GM18520 (cell line): ENCODE measurements at regions not wholly inside any gene's neighbourhood (a gene's known extent, or its start where the extent isn't known, plus 50 kb on each side); places are given as distances from the start of the nearest gene placed in this dataset.
"Not testable (repeated sequence)": the region's sequence is repeated elsewhere in the genome, so short reads cannot be mapped to it uniquely, and the experiment has no call there.

Source experiments
- ATAC-seq: cut with Tn5 transposase; IDR thresholded peaks from one replicate; pipeline ENCODE4 v1.9.1; 2021; ENCODE audit not compliant: unreplicated experiment

GRCh38 chr20:22732751-22733150 lies 148.4 kb upstream of the FOXA2 start:
- no peak for ATAC-seq

DNA sequence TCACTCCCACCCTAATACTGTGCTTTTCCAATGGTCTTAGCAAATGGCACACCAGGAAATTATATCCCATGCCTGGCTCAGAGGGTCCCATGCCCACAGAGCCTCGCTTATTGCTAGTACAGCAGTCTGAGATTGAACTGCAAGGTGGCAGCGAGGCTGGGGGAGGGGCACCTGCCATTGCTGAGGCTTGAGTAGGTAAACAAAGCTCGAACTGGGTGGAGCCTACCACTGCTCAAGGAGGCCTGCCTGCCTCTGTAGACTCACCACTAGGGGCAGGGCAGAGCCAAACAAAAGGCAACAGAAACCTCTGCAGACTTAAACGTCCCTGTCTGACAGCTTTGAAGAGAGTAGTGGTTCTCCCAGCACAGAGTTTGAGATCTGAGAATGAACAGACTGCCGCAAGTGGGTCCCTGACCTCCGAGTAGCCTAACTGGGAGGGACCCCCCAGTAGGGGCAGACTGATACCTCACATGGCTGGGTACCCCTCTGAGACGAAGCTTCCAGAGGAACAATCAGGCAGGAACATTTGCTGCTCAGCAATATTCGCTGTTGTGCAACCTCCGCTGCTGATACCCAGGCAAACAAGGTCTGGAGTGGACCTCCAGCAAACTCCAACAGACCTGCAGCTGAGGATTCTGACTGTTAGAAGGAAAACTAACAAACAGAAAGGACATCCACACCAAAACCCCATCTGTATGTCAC lies 150.7 kb upstream of the FOXA2 start:
- not testable (repeated sequence) for ATAC-seq

GRCh38 chr20:22740829-22741228 lies 156.5 kb upstream of the FOXA2 start:
- ATAC-seq = no peak

DNA sequence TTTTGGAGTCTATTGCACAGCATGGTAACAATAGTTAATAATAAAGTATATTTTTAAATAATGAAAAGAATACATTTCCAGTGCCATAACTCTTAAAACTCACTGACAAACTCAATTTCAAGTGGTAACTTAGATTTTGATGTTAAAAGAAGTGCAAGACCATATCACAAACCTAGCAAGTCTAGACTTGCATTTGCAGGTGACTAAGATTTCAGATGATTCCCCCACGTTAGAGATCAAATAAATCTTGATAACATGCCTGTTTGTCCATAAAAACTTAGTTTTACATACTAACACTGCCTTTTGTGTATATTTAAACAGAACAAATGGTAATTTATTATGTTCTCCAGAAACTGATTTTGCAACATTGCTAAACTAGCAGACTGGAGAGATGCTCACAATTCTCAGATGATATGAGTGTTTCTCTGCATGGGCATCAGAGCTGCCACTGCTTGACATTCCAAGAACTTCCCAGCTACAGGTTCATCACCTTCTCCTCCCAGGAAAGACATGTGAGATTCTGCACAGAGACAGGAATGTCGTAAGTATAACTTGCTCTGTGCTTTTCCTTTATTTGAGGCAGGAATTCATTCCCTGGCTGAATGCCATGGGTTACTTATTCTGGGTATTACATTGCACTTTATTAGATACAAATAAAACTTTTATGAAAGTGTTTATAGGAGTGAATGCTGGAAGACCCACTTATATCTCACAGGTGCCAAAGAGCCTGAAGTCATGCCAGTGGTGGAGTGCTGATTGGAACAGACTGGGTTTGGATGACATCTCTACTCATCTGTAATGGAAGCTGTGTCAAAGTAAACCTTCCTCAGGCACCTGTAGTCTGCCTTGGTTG lies 160.2 kb upstream of the FOXA2 start:
- ATAC-seq = no peak

- ATAC-seq = no peak
Measured at GRCh38 chr20:22745194-22745500, 160.8 kb upstream of the FOXA2 start.

DNA sequence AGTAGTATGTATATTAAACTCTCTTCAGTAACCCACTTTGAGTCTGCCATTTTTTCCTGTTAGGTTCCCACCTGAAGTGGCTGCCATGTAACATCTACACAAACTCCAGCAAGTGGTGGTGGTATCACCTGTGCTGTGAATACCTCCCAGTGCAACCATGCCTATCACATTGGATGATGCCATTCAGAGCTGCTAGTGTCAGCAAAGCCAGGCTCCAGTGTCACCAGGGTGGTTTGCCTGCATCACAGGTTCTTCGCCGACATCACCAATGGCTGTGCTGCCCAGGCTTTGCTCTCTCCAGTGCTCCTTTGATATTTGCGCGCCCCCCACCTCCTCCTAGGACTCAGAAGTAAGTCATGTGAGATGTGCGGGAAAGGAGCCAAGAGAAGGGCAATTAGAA lies 162.6 kb upstream of the FOXA2 start:
- no peak for ATAC-seq

DNA sequence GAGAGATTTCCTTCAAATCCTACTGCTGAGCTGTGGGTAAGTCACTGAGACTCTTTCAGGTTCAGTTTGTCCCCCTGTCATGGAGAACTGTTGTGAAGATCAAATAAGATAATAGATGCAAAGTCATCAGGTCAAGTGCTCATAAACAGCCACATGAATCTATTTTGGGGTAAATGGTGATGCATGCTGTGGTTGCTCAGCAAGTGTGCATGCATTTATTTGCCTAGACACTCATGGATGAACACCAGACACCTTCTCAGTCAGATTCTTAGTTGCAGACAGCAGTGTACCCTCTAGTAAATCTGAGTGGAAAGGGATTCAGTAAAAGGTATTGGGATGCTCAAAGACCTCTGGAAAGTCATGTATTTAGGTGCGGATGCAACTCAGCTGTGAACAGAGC lies 168.0 kb upstream of the FOXA2 start:
- peak; percentile 41 for ATAC-seq

DNA sequence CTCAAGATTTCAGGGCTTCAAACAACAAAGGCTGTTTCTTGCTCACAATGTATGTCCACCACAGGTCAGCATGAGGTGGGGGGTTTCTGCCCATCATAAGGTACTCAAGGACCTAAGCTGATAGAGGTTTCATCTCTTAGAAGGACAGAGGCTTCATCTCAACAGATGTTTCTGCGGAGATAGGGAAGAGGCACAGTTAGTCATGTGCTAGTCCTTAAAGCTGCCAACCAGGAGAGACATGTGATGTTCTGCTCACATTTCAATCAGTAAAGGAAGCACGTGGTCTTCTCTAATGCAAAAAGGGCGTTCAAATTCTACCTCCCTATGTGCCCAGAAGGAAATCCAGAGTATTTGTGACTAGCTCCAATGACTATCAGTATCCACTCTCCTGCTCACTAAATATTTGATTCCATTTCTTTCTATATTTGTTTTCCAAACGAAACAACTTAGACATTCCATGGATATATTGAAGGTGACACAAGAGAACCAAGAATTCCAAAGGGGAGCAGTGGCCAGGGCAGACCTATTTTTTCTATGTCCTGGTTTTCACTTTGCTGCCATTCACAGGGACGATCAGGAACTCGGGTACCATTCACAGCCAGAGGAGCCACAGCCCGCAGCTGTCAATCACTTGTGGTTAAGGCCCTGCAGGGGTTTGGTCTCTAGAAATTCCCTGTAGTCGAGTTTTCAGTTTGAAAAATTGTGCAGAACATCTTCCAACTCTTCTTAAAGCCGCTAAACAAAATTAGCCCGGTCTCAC lies 173.2 kb upstream of the FOXA2 start:
- ATAC-seq = no peak

- ATAC-seq = no peak
Measured at GRCh38 chr20:22758815-22759214, 174.4 kb upstream of the FOXA2 start.

DNA sequence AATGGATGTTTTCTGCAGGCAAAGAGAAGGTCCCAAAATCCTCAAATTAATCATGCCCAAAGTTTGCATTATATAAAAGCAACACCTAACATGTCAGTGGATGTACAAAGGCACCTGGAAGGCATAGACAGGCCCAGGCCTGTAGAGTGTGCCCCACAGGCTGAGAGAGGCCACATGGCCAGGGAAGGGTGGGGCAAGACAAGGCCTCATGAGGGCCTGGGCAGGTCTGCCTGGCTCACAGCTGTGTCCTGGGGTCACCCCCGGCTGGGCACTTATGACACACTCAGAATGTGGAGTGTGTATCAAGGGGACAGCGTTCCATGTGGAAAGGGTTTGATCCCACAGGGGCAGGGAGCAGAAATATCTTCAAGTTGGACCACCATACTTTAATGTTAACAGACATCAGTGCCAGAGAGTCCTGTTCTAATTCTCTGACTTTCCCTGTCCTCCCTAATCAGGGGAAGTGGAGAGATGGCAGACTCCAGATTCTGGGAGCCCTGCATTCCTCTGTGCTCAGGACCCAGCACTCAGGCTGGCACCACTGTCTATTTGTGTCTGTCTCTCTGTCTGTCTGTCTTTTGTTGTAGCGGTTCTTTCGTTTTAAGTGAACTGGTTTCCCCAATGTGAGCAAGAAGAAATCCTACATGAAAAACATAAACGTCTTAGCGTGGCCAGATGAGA lies 178.3 kb upstream of the FOXA2 start:
- no peak for ATAC-seq

GRCh38 chr20:22763257-22763906 lies 179.0 kb upstream of the FOXA2 start:
- no peak for ATAC-seq

DNA sequence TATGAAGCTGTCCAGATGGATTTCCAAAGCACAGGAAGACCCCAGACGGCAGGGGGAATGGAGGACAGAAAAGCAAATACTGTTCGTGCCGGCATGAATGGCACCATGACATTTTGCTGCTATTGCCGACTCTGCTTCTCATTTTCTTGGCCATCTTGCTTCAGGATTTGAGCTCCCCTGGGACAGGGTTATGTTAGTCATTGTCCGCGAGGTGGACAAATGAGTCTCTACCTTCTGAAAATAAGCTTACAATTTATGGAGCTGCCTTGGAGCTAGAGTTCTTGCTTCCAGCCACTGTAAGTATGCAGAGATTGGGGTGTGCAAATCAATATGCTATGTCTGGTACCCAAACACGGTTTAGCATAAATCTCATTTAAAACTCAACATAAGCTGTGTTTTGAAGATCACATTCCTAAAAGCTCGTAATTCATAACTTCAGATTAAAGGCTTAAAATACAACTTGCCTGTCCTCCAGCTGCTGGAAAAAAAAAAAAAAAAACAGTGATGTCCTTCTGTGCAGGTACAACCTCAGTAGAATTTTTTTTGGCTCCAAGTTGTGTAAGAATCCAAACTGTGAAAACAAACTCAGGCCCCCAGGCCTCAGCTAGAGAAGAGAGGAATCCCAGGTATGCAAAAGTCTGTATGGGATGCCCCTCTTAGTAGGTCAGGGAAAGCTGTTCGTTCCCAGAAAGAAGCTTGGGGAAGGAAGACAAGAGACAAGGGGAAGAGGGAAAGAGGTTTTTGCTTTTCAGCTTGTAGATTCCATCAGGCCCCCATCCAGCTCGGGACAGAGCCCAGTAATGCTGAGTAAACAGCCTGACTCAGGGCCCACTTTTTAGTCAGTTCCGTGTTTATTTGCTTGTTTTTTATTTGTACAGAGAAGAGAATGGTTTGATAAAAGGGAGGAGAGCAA lies 184.2 kb upstream of the FOXA2 start:
- no peak for ATAC-seq

DNA sequence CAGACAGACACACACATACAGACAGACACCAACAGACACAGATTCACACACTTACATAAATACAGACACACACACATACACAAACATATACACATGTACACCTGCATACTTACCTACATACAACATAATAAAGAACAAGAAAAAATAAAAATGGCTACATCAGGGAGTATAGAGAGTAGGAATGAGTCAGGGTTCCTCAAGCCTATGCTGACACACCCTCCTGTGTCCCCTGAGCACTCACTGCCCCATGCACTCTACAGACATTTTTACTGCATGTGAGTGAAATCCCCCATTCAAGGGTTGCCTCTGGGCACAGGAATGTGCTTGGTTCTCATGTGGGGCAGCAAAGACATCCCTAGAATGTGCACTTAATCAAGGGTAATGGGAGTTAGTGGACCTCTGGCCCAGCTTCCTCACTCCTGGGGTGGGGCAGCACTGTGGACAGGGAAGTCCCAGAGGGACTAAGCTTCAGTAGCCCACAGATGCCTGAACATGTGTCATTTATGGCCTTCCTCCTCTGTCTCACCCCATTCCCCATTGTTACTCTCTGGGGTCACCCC lies 185.9 kb upstream of the FOXA2 start:
- no peak for ATAC-seq

- no peak for ATAC-seq
Measured at GRCh38 chr20:22771706-22772105, 187.3 kb upstream of the FOXA2 start.

- ATAC-seq = no peak
Measured at GRCh38 chr20:22773344-22773743, 189.0 kb upstream of the FOXA2 start.

DNA sequence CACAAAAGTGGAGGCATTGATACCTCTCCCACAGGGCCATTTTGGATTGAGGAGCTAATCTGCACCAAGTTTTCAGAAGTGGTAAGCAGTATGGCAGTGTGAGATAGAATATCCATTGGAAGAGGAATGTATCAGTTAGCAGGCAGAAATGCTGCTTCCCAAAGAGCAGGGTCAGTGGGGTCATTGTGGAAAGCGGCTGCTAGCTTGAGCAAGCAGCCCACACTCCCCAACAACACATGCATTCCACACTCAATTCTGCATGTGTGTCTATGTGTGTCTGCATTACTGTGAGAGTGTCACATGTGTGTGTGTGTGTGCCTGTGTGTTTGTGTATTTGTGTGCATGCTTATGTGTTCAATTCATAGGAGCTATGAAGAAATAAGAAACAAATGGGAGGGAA lies 190.9 kb upstream of the FOXA2 start:
- no peak for ATAC-seq

GRCh38 chr20:22775671-22776139 lies 191.3 kb upstream of the FOXA2 start:
- ATAC-seq = no peak

DNA sequence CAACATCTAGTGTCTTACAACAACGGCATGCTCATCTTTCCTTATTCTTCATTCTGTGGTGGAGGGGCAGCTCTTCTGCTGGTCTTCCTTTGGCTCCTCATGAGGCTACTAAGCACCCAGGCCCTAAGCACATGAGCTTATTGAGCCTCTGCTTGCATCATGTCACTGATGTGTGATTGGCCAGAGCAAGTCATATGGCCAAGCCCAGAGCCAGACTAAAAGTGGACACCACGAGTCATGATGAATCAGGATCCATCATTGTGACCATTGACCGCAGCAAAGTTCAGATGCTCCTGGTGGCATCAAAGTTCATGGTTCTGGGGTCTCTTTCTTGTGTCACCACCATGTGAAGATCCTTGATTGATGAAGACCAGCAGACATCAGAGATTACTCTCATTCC lies 192.0 kb upstream of the FOXA2 start:
- no peak for ATAC-seq

GRCh38 chr20:22779878-22780277 lies 195.5 kb upstream of the FOXA2 start:
- ATAC-seq = no peak
